ENCODE measurements at regions not wholly inside any gene's neighbourhood (a gene's known extent, or its start where the extent isn't known, plus 50 kb on each side); places are given as distances from the start of the nearest gene placed in this dataset.

GRCh38 chr22:27168681-27169080, 511.3 kb downstream of the MIAT start:
- no peak overlapping the region for H3K4me3 Mint-ChIP-seq (ENCODE audit: low read depth)
- peaks cover 31% of the 10 kb centered on the region for H3K27me3 Mint-ChIP-seq
- TF ChIP-seq, protein P1, sequence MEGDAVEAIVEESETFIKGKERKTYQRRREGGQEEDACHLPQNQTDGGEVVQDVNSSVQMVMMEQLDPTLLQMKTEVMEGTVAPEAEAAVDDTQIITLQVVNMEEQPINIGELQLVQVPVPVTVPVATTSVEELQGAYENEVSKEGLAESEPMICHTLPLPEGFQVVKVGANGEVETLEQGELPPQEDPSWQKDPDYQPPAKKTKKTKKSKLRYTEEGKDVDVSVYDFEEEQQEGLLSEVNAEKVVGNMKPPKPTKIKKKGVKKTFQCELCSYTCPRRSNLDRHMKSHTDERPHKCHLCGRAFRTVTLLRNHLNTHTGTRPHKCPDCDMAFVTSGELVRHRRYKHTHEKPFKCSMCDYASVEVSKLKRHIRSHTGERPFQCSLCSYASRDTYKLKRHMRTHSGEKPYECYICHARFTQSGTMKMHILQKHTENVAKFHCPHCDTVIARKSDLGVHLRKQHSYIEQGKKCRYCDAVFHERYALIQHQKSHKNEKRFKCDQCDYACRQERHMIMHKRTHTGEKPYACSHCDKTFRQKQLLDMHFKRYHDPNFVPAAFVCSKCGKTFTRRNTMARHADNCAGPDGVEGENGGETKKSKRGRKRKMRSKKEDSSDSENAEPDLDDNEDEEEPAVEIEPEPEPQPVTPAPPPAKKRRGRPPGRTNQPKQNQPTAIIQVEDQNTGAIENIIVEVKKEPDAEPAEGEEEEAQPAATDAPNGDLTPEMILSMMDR (IDR thresholded peaks at IDR 0.05; ENCODE audit: unreplicated experiment): no peak
- peaks cover 3% of the 10 kb centered on the region for H3K4me1 Mint-ChIP-seq (ENCODE audit: low read depth)
- H3K9me3 Mint-ChIP-seq (ENCODE audit: low read depth): no peaks in the 10 kb centered on the region
- no peaks in the 10 kb centered on the region for H3K36me3 Mint-ChIP-seq (ENCODE audit: insufficient read depth)
- DNase-seq (ENCODE audit: low spot score, unreplicated experiment): no peak
- H3K27ac Mint-ChIP-seq: no peak overlapping the region

DNA sequence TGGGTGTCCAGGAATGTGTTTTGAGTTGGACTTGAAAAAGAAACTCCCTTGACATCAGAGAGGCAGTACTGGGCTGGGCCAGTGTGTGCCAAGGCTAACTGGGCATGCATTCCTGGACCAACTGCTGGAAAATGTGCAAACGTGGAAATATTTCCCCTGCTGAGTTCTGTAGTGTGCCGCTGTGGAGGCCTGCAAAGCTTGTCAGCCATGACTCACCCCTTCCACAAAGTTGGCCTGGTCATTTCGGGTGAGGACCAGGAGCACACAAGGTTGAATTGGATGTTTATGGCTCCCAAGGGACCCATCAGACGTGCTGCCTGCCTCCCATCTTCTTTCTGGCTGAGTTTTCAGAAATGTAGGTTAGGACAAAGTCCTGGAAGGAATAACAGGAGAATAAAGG, 513.1 kb downstream of the MIAT start:
- no peak for DNase-seq (ENCODE audit: low spot score, unreplicated experiment)
- Mint-ChIP-seq H3K36me3 (ENCODE audit: insufficient read depth) (no peaks in the 10 kb centered on the region), H3K4me3 (ENCODE audit: low read depth) (no peak overlapping the region), H3K27ac (no peak overlapping the region), H3K4me1 (ENCODE audit: low read depth) (peaks cover 11% of the 10 kb centered on the region), H3K9me3 (ENCODE audit: low read depth) (no peaks in the 10 kb centered on the region), H3K27me3 (peaks cover 37% of the 10 kb centered on the region)
- TF ChIP-seq, protein P1 (IDR thresholded peaks at IDR 0.05; ENCODE audit: unreplicated experiment): no peak

- TF ChIP-seq, protein P1 (IDR thresholded peaks at IDR 0.05; ENCODE audit: unreplicated experiment): no peak
- Mint-ChIP-seq H3K4me3 (ENCODE audit: low read depth) (no peak overlapping the region), H3K36me3 (ENCODE audit: insufficient read depth) (no peaks in the 10 kb centered on the region), H3K27me3 (peaks cover 40% of the 10 kb centered on the region), H3K4me1 (ENCODE audit: low read depth) (peaks cover 17% of the 10 kb centered on the region), H3K9me3 (ENCODE audit: low read depth) (no peaks in the 10 kb centered on the region), H3K27ac (no peak overlapping the region)
- no peak for DNase-seq (ENCODE audit: low spot score, unreplicated experiment)
These were observed 513.8 kb downstream of the MIAT start for GRCh38 chr22:27171212-27171611.

GRCh38 chr22:27173530-27173929, 516.1 kb downstream of the MIAT start:
- no peaks in the 10 kb centered on the region for H3K36me3 Mint-ChIP-seq (ENCODE audit: insufficient read depth)
- TF ChIP-seq, protein P1 (IDR thresholded peaks at IDR 0.05; ENCODE audit: unreplicated experiment): no peak
- H3K9me3 Mint-ChIP-seq (ENCODE audit: low read depth): no peaks in the 10 kb centered on the region
- H3K27ac Mint-ChIP-seq: no peak overlapping the region
- no peak overlapping the region for H3K4me3 Mint-ChIP-seq (ENCODE audit: low read depth)
- peaks cover 35% of the 10 kb centered on the region for H3K27me3 Mint-ChIP-seq
- peaks cover 22% of the 10 kb centered on the region for H3K4me1 Mint-ChIP-seq (ENCODE audit: low read depth)
- no peak for DNase-seq (ENCODE audit: low spot score, unreplicated experiment)

DNA sequence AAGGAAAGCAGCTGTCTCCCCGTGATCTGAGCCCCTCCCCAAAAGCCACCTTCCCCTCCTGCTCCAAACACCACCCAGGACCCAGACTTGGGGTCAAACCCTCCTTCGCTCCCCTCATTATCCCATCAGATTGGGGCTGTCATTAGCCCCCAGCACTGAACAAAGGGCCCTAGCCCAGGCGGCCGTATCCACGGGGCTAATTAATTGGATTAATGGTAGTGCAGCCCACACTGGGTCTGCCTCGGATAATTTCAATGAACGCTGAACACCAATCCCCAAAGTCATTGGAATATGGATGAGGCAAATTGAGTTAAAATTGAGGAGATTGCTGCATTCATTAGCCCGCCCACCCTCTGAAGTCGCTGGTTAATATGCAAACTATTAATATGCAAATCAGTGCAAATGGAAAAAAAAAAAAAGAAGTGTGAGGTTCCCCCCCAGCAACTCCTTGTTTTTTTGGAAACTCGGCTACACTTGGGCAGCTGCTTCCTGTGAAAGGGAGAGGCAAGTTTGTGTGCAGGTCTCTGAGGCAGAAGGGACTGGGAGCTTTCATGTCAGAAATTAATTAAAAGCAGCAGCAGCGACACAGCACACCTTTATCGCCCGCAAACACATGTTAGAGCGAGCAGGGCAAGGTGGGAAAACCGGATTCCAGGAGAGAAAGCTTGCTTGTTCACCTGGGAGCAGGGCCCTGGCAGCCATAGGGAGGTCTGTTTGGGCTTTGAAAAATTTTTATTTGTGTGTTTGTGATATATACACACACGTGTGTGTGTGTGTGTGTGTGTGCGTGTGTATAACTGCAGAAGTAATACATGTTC, 517.8 kb downstream of the MIAT start:
- peaks cover 35% of the 10 kb centered on the region for H3K27me3 Mint-ChIP-seq
- no peaks in the 10 kb centered on the region for H3K36me3 Mint-ChIP-seq (ENCODE audit: insufficient read depth)
- H3K9me3 Mint-ChIP-seq (ENCODE audit: low read depth): no peaks in the 10 kb centered on the region
- H3K27ac Mint-ChIP-seq: peak overlapping the region; percentile 76
- H3K4me1 Mint-ChIP-seq (ENCODE audit: low read depth): peaks cover 28% of the 10 kb centered on the region
- TF ChIP-seq, protein P1 (IDR thresholded peaks at IDR 0.05; ENCODE audit: unreplicated experiment): no peak
- DNase-seq (ENCODE audit: low spot score, unreplicated experiment): no peak
- no peak overlapping the region for H3K4me3 Mint-ChIP-seq (ENCODE audit: low read depth)

All from progenitor cell of endocrine pancreas (in vitro differentiated cells).